ENCODE measurements at regions not wholly inside any gene's neighbourhood (a gene's known extent, or its start where the extent isn't known, plus 50 kb on each side); places are given as distances from the start of the nearest gene placed in this dataset.

GRCh38 chr6:90412538-90413369 is 116.1 kb upstream of the BACH2 start:
- no peaks in the 10 kb centered on the region for H4K20me1 ChIP-seq (replicated peaks; ENCODE audit: control insufficient read depth, extremely low read depth, insufficient read depth, low read length)
- no peak overlapping the region for H2AFZ ChIP-seq (ENCODE audit: low read depth, low read length)
- BruUV-seq (replicated peaks) = no TSS peak
- H3K36me3 ChIP-seq (ENCODE audit: control insufficient read depth in 2 of 2, extremely low read depth in 1 of 2, insufficient read depth in 2 of 2, low read length in 2 of 2) = no peaks in the 10 kb centered on the region
- no peaks in the 10 kb centered on the region for H3K9me3 ChIP-seq (replicated peaks; ENCODE audit: control insufficient read depth, insufficient read depth, low read length)
- H3K27me3 ChIP-seq (ENCODE audit: control insufficient read depth in 2 of 2, insufficient read depth in 2 of 2, low read length in 2 of 2) = peaks cover 0 to 3% of the 10 kb centered on the region in 2 experiments
- H3K4me3 ChIP-seq (replicated peaks in 1 of 3; ENCODE audit: insufficient read depth in 1 of 3, low read depth in 1 of 3, low read length in 3 of 3) = no peak overlapping the region
- no peak overlapping the region for H3K9ac ChIP-seq (replicated peaks; ENCODE audit: extremely low read depth, insufficient read depth, low read length)
- H3K4me1 ChIP-seq (ENCODE audit: control insufficient read depth, extremely low read depth, insufficient read depth, low read length) = no peaks in the 10 kb centered on the region
- FAIRE-seq (no peak), DNase-seq (ENCODE audit: low read depth, low spot score) (no peak)
- ChIA-PET CTCF (interaction anchor here (1.1 to 2.0 kb wide), 2 partner anchors 20 to 66 kb away, joined by 5 to 9 read pairs; no protein-coding TSS in a partner anchor), POLR2A (no interaction called here)
- H3K27ac ChIP-seq (ENCODE audit: insufficient read depth, low read depth, low read length) = no peak overlapping the region
- no peaks in the 10 kb centered on the region for H3K79me2 ChIP-seq (ENCODE audit: control insufficient read depth, insufficient read depth, low read length)
- no peak overlapping the region for H3K4me2 ChIP-seq (ENCODE audit: insufficient read depth, low read length)
- dilution Hi-C loops (cut with MboI; ENCODE audit: extremely low pct_ligation_motif_present, low sequenced_read_pairs) (no loop called here), intact Hi-C loops (cut with micrococcal nuclease) (no loop called here)
- no peak for TF ChIP-seq GATA2 (IDR thresholded peaks at IDR 0.05; ENCODE audit: insufficient read depth, insufficient read length, low read depth, low read length)
- TF ChIP-seq EZH2 (IDR thresholded peaks at IDR 0.05; ENCODE audit: borderline replicate concordance, low read depth, low read length, severe bottlenecking) = no peak
- no peak for TF ChIP-seq CTCF (IDR thresholded peaks at IDR 0.05; ENCODE audit: extremely low read depth in 1 of 2, insufficient read depth in 1 of 2, low read depth in 1 of 2, low read length in 2 of 2)
- TF ChIP-seq FOS (IDR thresholded peaks at IDR 0.05; ENCODE audit: borderline replicate concordance, insufficient read depth, low read length) = no peak
- no peak for TF ChIP-seq POLR2AphosphoS5 (IDR thresholded peaks at IDR 0.05; ENCODE audit: insufficient read depth, low read depth, low read length)
- TF ChIP-seq MYC (IDR thresholded peaks at IDR 0.05; ENCODE audit: low read depth, low read length) = no peak
- no peaks in the 10 kb centered on the region for H3K9me1 ChIP-seq (replicated peaks; ENCODE audit: control insufficient read depth, extremely low read depth, insufficient read depth, low read length)

Measured in endothelial cell of umbilical vein (primary cell).